MCF 10A (cell line): ENCODE measurements at regions not wholly inside any gene's neighbourhood (a gene's known extent, or its start where the extent isn't known, plus 50 kb on each side); places are given as distances from the start of the nearest gene placed in this dataset.

Source experiments
- BruUV-seq: library from RNA; stranded (reverse); fragments of 400-500 nt; replicated peaks from 2 replicates; lab custom pipeline; 2021; lab: Mats Ljungman, UMichigan
- CTCF ChIA-PET: fragments of 300-600 bp; sonication (Branson Sonifier 250); formaldehyde crosslinking; extraction: SDS; loops from one replicate; lab custom pipeline; 2021; ENCODE audit warnings: antibody characterized with exemption, inconsistent platforms; lab: Yijun Ruan, JAX
- POLR2A ChIA-PET: fragments of 300-600, 350-650 bp; sonication (Branson Sonifier 250); formaldehyde crosslinking; extraction: SDS; loops from one replicate; lab custom pipeline; 2020; ENCODE audit warnings: antibody characterized with exemption, inconsistent platforms; lab: Yijun Ruan, JAX
- DNase-seq: peaks from one replicate; pipeline ENCODE4 v3.0.0-alpha.2; 2018; ENCODE audit not compliant: unreplicated experiment
- H3K27ac Mint-ChIP-seq: one replicate; pipeline ENCODE4 v1.8.0; 2022; ENCODE audit warnings: mild to moderate bottlenecking, low read depth, mixed read lengths; ENCODE audit not compliant: unreplicated experiment
- H3K27me3 Mint-ChIP-seq: one replicate; pipeline ENCODE4 v1.8.0; 2022; ENCODE audit warnings: mixed read lengths; ENCODE audit not compliant: insufficient read depth, unreplicated experiment
- H3K36me3 Mint-ChIP-seq: one replicate; pipeline ENCODE4 v1.8.0; 2022; ENCODE audit warnings: mild to moderate bottlenecking, moderate library complexity, mixed read lengths; ENCODE audit not compliant: insufficient read depth, unreplicated experiment
- H3K4me1 Mint-ChIP-seq: one replicate; pipeline ENCODE4 v1.8.0; 2022; ENCODE audit warnings: mixed read lengths; ENCODE audit not compliant: insufficient read depth, unreplicated experiment
- H3K4me3 Mint-ChIP-seq: one replicate; pipeline ENCODE4 v1.8.0; 2022; ENCODE audit warnings: mild to moderate bottlenecking, moderate library complexity, mixed read lengths; ENCODE audit not compliant: unreplicated experiment
- H3K9me3 Mint-ChIP-seq: one replicate; pipeline ENCODE4 v1.8.0; 2022; ENCODE audit warnings: mixed read lengths; ENCODE audit not compliant: unreplicated experiment
- CTCF ChIP-seq: fragments of 200-600 bp; IDR thresholded peaks from one replicate; pipeline ENCODE4 v1.8.0; 2022; ENCODE audit warnings: antibody characterized with exemption, mild to moderate bottlenecking; ENCODE audit not compliant: unreplicated experiment
- intact Hi-C: fragments of 100-400 bp; cut with micrococcal nuclease; formaldehyde crosslinking; loops from 2 replicates; pipeline ENCODE4 v1.14.1; 2022

- CTCF ChIA-PET: interaction anchor here (0.6 kb wide), 1 partner anchor 516 kb away, joined by 3 read pairs; no protein-coding TSS in a partner anchor
- H3K27me3 Mint-ChIP-seq: peaks cover 39% of the 10 kb centered on the region
- intact Hi-C loops: no loop called here
- H3K4me1 Mint-ChIP-seq: no peaks in the 10 kb centered on the region
- POLR2A ChIA-PET: interaction anchor here (0.6 kb wide), 1 partner anchor 1631 kb away, joined by 3 read pairs; no protein-coding TSS in a partner anchor
- H3K27ac Mint-ChIP-seq: no peak overlapping the region
- BruUV-seq: no TSS peak
- H3K36me3 Mint-ChIP-seq: no peaks in the 10 kb centered on the region
- H3K4me3 Mint-ChIP-seq: no peak overlapping the region
- DNase-seq: no peak
- no peaks in the 10 kb centered on the region for H3K9me3 Mint-ChIP-seq
- TF ChIP-seq CTCF: no peak
Measured at GRCh38 chr1:22271847-22272801, 129.2 kb upstream of the WNT4 start.

- H3K9me3 Mint-ChIP-seq: peaks cover 2% of the 10 kb centered on the region
- no peak overlapping the region for H3K4me3 Mint-ChIP-seq
- no peak overlapping the region for H3K27ac Mint-ChIP-seq
- DNase-seq: no peak
- intact Hi-C loops: no loop called here
- no peaks in the 10 kb centered on the region for H3K36me3 Mint-ChIP-seq
- CTCF ChIA-PET: interaction anchor here (0.6 to 2.4 kb wide), 10 partner anchors 11 to 999 kb away, joined by 3 to 11 read pairs (median 4); no protein-coding TSS in a partner anchor
- no peaks in the 10 kb centered on the region for H3K4me1 Mint-ChIP-seq
- no peak for TF ChIP-seq CTCF
- POLR2A ChIA-PET: interaction anchor here (0.7 to 1.4 kb wide), 3 partner anchors 19 to 154 kb away, joined by 3 read pairs; no protein-coding TSS in a partner anchor
- H3K27me3 Mint-ChIP-seq: peaks cover 58% of the 10 kb centered on the region
- BruUV-seq: no TSS peak
Measured at GRCh38 chr1:22273686-22274681, 131.1 kb upstream of the WNT4 start.

- intact Hi-C loops: loop anchor here (1.0 kb wide), 2 partner anchors 143 to 170 kb away; no protein-coding TSS in a partner anchor
- no TSS peak for BruUV-seq
- no peak overlapping the region for H3K27ac Mint-ChIP-seq
- CTCF ChIA-PET: interaction anchor here (0.6 to 2.4 kb wide), 22 partner anchors 10 to 1058 kb away, joined by 3 to 11 read pairs (median 4); no protein-coding TSS in a partner anchor
- H3K4me1 Mint-ChIP-seq: no peaks in the 10 kb centered on the region
- peaks cover 14% of the 10 kb centered on the region for H3K9me3 Mint-ChIP-seq
- no peaks in the 10 kb centered on the region for H3K36me3 Mint-ChIP-seq
- no peak for TF ChIP-seq CTCF
- no peak for DNase-seq
- POLR2A ChIA-PET: interaction anchor here (0.9 to 1.4 kb wide), 2 partner anchors 20 to 133 kb away, joined by 3 read pairs; no protein-coding TSS in a partner anchor
- H3K4me3 Mint-ChIP-seq: no peak overlapping the region
- peaks cover 66% of the 10 kb centered on the region for H3K27me3 Mint-ChIP-seq
Measured at GRCh38 chr1:22275167-22275566, 132.3 kb upstream of the WNT4 start.
